Ishikawa (cell line): ENCODE measurements at regions not wholly inside any gene's neighbourhood (a gene's known extent, or its start where the extent isn't known, plus 50 kb on each side); places are given as distances from the start of the nearest gene placed in this dataset.

Experiments
- CEBPB ChIP-seq: IDR thresholded peaks from 2 replicates; pipeline ENCODE4 v1.6.1; 2012
- CREB1 ChIP-seq: IDR thresholded peaks from 2 replicates; pipeline ENCODE4 v1.6.1; 2012; ENCODE audit warnings: low read depth
- EGR1 ChIP-seq: IDR thresholded peaks from 2 replicates; pipeline ENCODE4 v1.6.1; 2012
- EP300 ChIP-seq: IDR thresholded peaks from 2 replicates; pipeline ENCODE4 v1.6.1; 2012; ENCODE audit warnings: borderline replicate concordance
- FOXM1 ChIP-seq: IDR thresholded peaks from 2 replicates; pipeline ENCODE4 v1.6.1; 2012; ENCODE audit warnings: low read depth, borderline replicate concordance
- MAX ChIP-seq: IDR thresholded peaks from 2 replicates; pipeline ENCODE4 v1.6.1; 2012
- NFIC ChIP-seq: IDR thresholded peaks from 2 replicates; pipeline ENCODE4 v1.6.1; 2012
- RAD21 ChIP-seq: IDR thresholded peaks from 2 replicates; pipeline ENCODE4 v1.6.1; 2012; ENCODE audit warnings: low read depth
- REST ChIP-seq: IDR thresholded peaks from 2 replicates; pipeline ENCODE4 v1.6.1; 2012; ENCODE audit warnings: low read depth, mild to moderate bottlenecking
- TAF1 ChIP-seq: IDR thresholded peaks from 2 replicates; pipeline ENCODE4 v1.6.1; 2012; ENCODE audit warnings: low read depth, mild to moderate bottlenecking
- TCF12 ChIP-seq: IDR thresholded peaks from 2 replicates; pipeline ENCODE4 v1.6.1; 2012; ENCODE audit warnings: low read depth
- TEAD4 ChIP-seq: IDR thresholded peaks from 2 replicates; pipeline ENCODE4 v1.6.1; 2012
- USF1 ChIP-seq: IDR thresholded peaks from 2 replicates; pipeline ENCODE4 v1.6.1; 2012
- YY1 ChIP-seq: IDR thresholded peaks from 2 replicates; pipeline ENCODE4 v1.6.1; 2012; ENCODE audit warnings: low read depth
- ZBTB7A ChIP-seq: IDR thresholded peaks from 2 replicates; pipeline ENCODE4 v1.6.1; 2012; ENCODE audit warnings: low read depth

GRCh38 chr13:40319699-40320579 lies 346.5 kb downstream of the FOXO1 start:
- peak; percentile 76 for TF ChIP-seq EGR1
- no peak for TF ChIP-seq TEAD4

- TF ChIP-seq FOXM1 (no peak), REST (no peak), TAF1 (no peak), CEBPB (no peak)
Observed at GRCh38 chr13:40328091-40328490, 338.4 kb downstream of the FOXO1 start.

- no peak for TF ChIP-seq MAX
- TF ChIP-seq TCF12: no peak
- no peak for TF ChIP-seq FOXM1
- TF ChIP-seq NFIC: no peak
- TF ChIP-seq USF1: no peak
- TF ChIP-seq TAF1: no peak
- no peak for TF ChIP-seq TEAD4
- TF ChIP-seq REST: no peak
- no peak for TF ChIP-seq CREB1
- no peak for TF ChIP-seq EGR1
- no peak for TF ChIP-seq CEBPB
- TF ChIP-seq ZBTB7A: no peak
Observed at GRCh38 chr13:40329781-40330485, 336.5 kb downstream of the FOXO1 start.

- TF ChIP-seq REST (no peak), YY1 (no peak), CREB1 (no peak), TAF1 (no peak), MAX (no peak), EGR1 (no peak), TCF12 (no peak), USF1 (no peak), TEAD4 (no peak), FOXM1 (no peak), ZBTB7A (no peak), EP300 (no peak), CEBPB (no peak), NFIC (no peak), RAD21 (no peak)
Observed at GRCh38 chr13:40330950-40331349, 335.5 kb downstream of the FOXO1 start.
